ENCODE measurements at regions not wholly inside any gene's neighbourhood (a gene's known extent, or its start where the extent isn't known, plus 50 kb on each side); places are given as distances from the start of the nearest gene placed in this dataset.
A peak's percentile ranks its signal among the peaks of the same experiment; 100 is the strongest.

GRCh38 chr7:25862261-25863004 lies 289.6 kb upstream of the NFE2L3 start:
- H3K4me1 ChIP-seq (ENCODE audit: insufficient read depth, low read length): peaks cover 5% of the 10 kb centered on the region; the same call in 1 of the 2 replicates
- no peaks in the 10 kb centered on the region for H3K9me3 ChIP-seq (ENCODE audit: low read length)
- ATAC-seq (peak; percentile 90), DNase-seq (peak; percentile 98)
- BruUV-seq (replicated peaks): no TSS peak
- H3K4me2 ChIP-seq (ENCODE audit: low read length): peak overlapping the region; percentile 83
- POLR2A ChIA-PET (ENCODE audit: unreplicated experiment): interaction anchor here (0.6 kb wide), 1 partner anchor 344 kb away, joined by 4 read pairs; no protein-coding TSS in a partner anchor
- no peak overlapping the region for H3K9ac ChIP-seq (ENCODE audit: low read length)
- H4K20me1 ChIP-seq (ENCODE audit: low read length): no peaks in the 10 kb centered on the region
- intact Hi-C loops (cut with micrococcal nuclease): loop anchor here (5.0 kb wide), 1 partner anchor 90 kb away; no protein-coding TSS in a partner anchor
- peak overlapping the region; percentile 63; the same call in 1 of the 2 replicates for H3K4me3 ChIP-seq (ENCODE audit: low read length)
- H3F3A ChIP-seq (ENCODE audit: low read length, unreplicated experiment): no peaks in the 10 kb centered on the region
- no peaks in the 10 kb centered on the region for H3K79me2 ChIP-seq (ENCODE audit: low read length)
- H3K27ac ChIP-seq (ENCODE audit: low read length): no peak overlapping the region
- peaks cover 36% of the 10 kb centered on the region for H3K27me3 ChIP-seq (ENCODE audit: low read length)
- CTCF ChIA-PET: interaction anchor here (0.6 to 1.0 kb wide), 2 partner anchors 11 to 30 kb away, joined by 3 read pairs; no protein-coding TSS in a partner anchor
- H3K9me2 ChIP-seq (replicated peaks; ENCODE audit: low read length): no peaks in the 10 kb centered on the region
- no peaks in the 10 kb centered on the region for H3K36me3 ChIP-seq (ENCODE audit: low read depth, low read length)
- H2AFZ ChIP-seq (ENCODE audit: low read length): 0 out of 2 replicates have a peak overlapping the region, but pooled peaks have one; percentile 27
- TF ChIP-seq EZH2 (IDR thresholded peaks at IDR 0.05; ENCODE audit: low read length, unreplicated experiment): no peak
- TF ChIP-seq EZH2phosphoT487 (IDR thresholded peaks at IDR 0.05; ENCODE audit: borderline replicate concordance, low read length): no peak
- TF ChIP-seq CTCF (conservative IDR thresholded peaks at IDR 0.05; ENCODE audit: low read depth, low read length): no peak

- peak overlapping the region; percentile 46 for H3K4me2 ChIP-seq (ENCODE audit: low read length)
- POLR2A ChIA-PET (ENCODE audit: unreplicated experiment): interaction anchor here (0.6 kb wide), 1 partner anchor 344 kb away, joined by 4 read pairs; no protein-coding TSS in a partner anchor
- DNase-seq: no peak
These were observed 288.8 kb upstream of the NFE2L3 start for GRCh38 chr7:25863005-25863728.

More at GRCh38 chr7:25863005-25863728, 288.8 kb upstream of the NFE2L3 start:
- no peaks in the 10 kb centered on the region for H3K79me2 ChIP-seq (ENCODE audit: low read length)
- H3K27ac ChIP-seq (ENCODE audit: low read length): no peak overlapping the region
- H3K27me3 ChIP-seq (ENCODE audit: low read length): peaks cover 43% of the 10 kb centered on the region
- TF ChIP-seq CTCF (conservative IDR thresholded peaks at IDR 0.05; ENCODE audit: low read depth, low read length) (no peak), EZH2 (IDR thresholded peaks at IDR 0.05; ENCODE audit: low read length, unreplicated experiment) (no peak), EZH2phosphoT487 (IDR thresholded peaks at IDR 0.05; ENCODE audit: borderline replicate concordance, low read length) (no peak)
- no peaks in the 10 kb centered on the region for H3K9me2 ChIP-seq (replicated peaks; ENCODE audit: low read length)
- H3K4me1 ChIP-seq (ENCODE audit: insufficient read depth, low read length): peaks cover 3% of the 10 kb centered on the region; the same call in 1 of the 2 replicates
- CTCF ChIA-PET: interaction anchor here (1.0 kb wide), 1 partner anchor 30 kb away, joined by 3 read pairs; no protein-coding TSS in a partner anchor
- intact Hi-C loops (cut with micrococcal nuclease): loop anchor here (5.0 kb wide), 1 partner anchor 89 kb away; no protein-coding TSS in a partner anchor
- ATAC-seq: no peak
- H3K9me3 ChIP-seq (ENCODE audit: low read length): no peaks in the 10 kb centered on the region
- no peak overlapping the region for H3K9ac ChIP-seq (ENCODE audit: low read length)
- H3K36me3 ChIP-seq (ENCODE audit: low read depth, low read length): no peaks in the 10 kb centered on the region
- H3F3A ChIP-seq (ENCODE audit: low read length, unreplicated experiment): no peaks in the 10 kb centered on the region
- 0 out of 2 replicates have a peak overlapping the region, but pooled peaks have one; percentile 27 for H2AFZ ChIP-seq (ENCODE audit: low read length)
- no TSS peak for BruUV-seq (replicated peaks)
- H4K20me1 ChIP-seq (ENCODE audit: low read length): no peaks in the 10 kb centered on the region
- H3K4me3 ChIP-seq (ENCODE audit: low read length): 0 out of 2 replicates have a peak overlapping the region, but pooled peaks have one; percentile 13

Measured in PC-3 (cell line).